Mesenchymal stem cell (in vitro differentiated cells and primary cell): ENCODE measurements at regions not wholly inside any gene's neighbourhood (a gene's known extent, or its start where the extent isn't known, plus 50 kb on each side); places are given as distances from the start of the nearest gene placed in this dataset.

Experiments
- DNase-seq: peaks from one replicate; pipeline ENCODE4 v3.0.0-alpha.2; 2013
- H2AFZ ChIP-seq: one replicate; pipeline ENCODE4 v1.6.1; 2013; ENCODE audit warnings: low read depth, mild to moderate bottlenecking, control low read depth, inconsistent platforms, low read length, moderate library complexity
- H2AK5ac ChIP-seq: 2 replicates; pipeline ENCODE4 v1.6.1; 2013; ENCODE audit warnings: low read length, moderate library complexity, mild to moderate bottlenecking, inconsistent platforms; ENCODE audit not compliant: severe bottlenecking
- H2BK120ac ChIP-seq: one replicate; pipeline ENCODE4 v1.6.1; 2013; ENCODE audit warnings: low read depth, mild to moderate bottlenecking, inconsistent platforms, low read length, moderate library complexity
- H2BK12ac ChIP-seq, 2 experiments: one replicate each; pipeline ENCODE4 v1.6.1; 2013; ENCODE audit warnings: inconsistent platforms in 2 of 2, low read length in 2 of 2, mild to moderate bottlenecking in 2 of 2, moderate library complexity in 2 of 2, control low read depth in 1 of 2
- H2BK15ac ChIP-seq: one replicate; pipeline ENCODE4 v1.6.1; 2013; ENCODE audit warnings: mild to moderate bottlenecking, low read depth, inconsistent platforms; ENCODE audit not compliant: poor library complexity, severe bottlenecking
- H2BK5ac ChIP-seq: 2 replicates; pipeline ENCODE4 v1.6.1; 2013; ENCODE audit warnings: low read depth, mild to moderate bottlenecking, low read length, control low read depth, inconsistent platforms; ENCODE audit not compliant: poor library complexity, severe bottlenecking
- H3K14ac ChIP-seq, 2 experiments: one replicate each; pipeline ENCODE4 v1.6.1; 2013; ENCODE audit warnings: inconsistent platforms in 2 of 2, low read length in 2 of 2, control low read depth in 1 of 2, mild to moderate bottlenecking in 1 of 2, moderate library complexity in 1 of 2
- H3K18ac ChIP-seq, 2 experiments: one replicate each; pipeline ENCODE4 v1.6.1; 2013; ENCODE audit warnings: inconsistent platforms in 2 of 2, low read length in 2 of 2, control low read depth in 1 of 2, low read depth in 1 of 2, mild to moderate bottlenecking in 1 of 2
- H3K23ac ChIP-seq, 2 experiments: one replicate each; pipeline ENCODE4 v1.6.1; 2013; ENCODE audit warnings: inconsistent platforms in 2 of 2, low read length in 2 of 2, mild to moderate bottlenecking in 2 of 2, moderate library complexity in 2 of 2, control low read depth in 1 of 2
- H3K27ac ChIP-seq: 2 replicates; pipeline ENCODE4 v1.5.1; 2013; ENCODE audit warnings: mild to moderate bottlenecking, moderate library complexity, low read length, control low read depth, inconsistent platforms; ENCODE audit not compliant: poor library complexity, severe bottlenecking
- H3K27me3 ChIP-seq, 2 experiments: 2 replicates each; pipeline versions ENCODE4 v1.6.1 to v1.7.0; 2013; ENCODE audit warnings: low read length in 2 of 2, mild to moderate bottlenecking in 2 of 2, moderate library complexity in 2 of 2, control low read depth in 1 of 2, inconsistent platforms in 1 of 2; ENCODE audit not compliant: control insufficient read depth in 1 of 2, insufficient read depth in 1 of 2
- H3K36me3 ChIP-seq, 2 experiments: 2 replicates each; pipeline versions ENCODE4 v1.6.1 to v1.7.0; 2013; ENCODE audit warnings: low read length in 2 of 2, control low read depth in 1 of 2, inconsistent platforms in 1 of 2, low read depth in 1 of 2, mild to moderate bottlenecking in 1 of 2; ENCODE audit not compliant: insufficient read depth in 2 of 2, control insufficient read depth in 1 of 2
- H3K4ac ChIP-seq, 2 experiments: one replicate each; pipeline ENCODE4 v1.6.1; 2013; ENCODE audit warnings: inconsistent platforms in 2 of 2, low read length in 2 of 2, mild to moderate bottlenecking in 2 of 2, moderate library complexity in 2 of 2, control low read depth in 1 of 2, low read depth in 1 of 2
- H3K4me1 ChIP-seq: 2 replicates; pipeline ENCODE4 v1.6.1; 2013; ENCODE audit warnings: low read depth, low read length, control low read depth; ENCODE audit not compliant: control insufficient read depth, insufficient read depth
- H3K4me2 ChIP-seq: 2 replicates; pipeline ENCODE4 v1.6.1; 2013; ENCODE audit warnings: low read length, mild to moderate bottlenecking, inconsistent platforms; ENCODE audit not compliant: poor library complexity, severe bottlenecking
- H3K4me3 ChIP-seq, 2 experiments: 2 replicates each; pipeline versions ENCODE4 v1.5.1 to v1.7.0; 2013; ENCODE audit warnings: low read length in 2 of 2, mild to moderate bottlenecking in 2 of 2, control low read depth in 1 of 2, low read depth in 1 of 2; ENCODE audit not compliant: insufficient read depth in 1 of 2
- H3K79me1 ChIP-seq: replicated peaks from 2 replicates; pipeline ENCODE4 v1.6.1; 2013; ENCODE audit warnings: mild to moderate bottlenecking, control low read depth, low read length, inconsistent platforms; ENCODE audit not compliant: poor library complexity, severe bottlenecking
- H3K9ac ChIP-seq: 2 replicates; pipeline ENCODE4 v1.7.0; 2013; ENCODE audit warnings: mild to moderate bottlenecking, low read length, moderate library complexity
- H3K9me3 ChIP-seq: 2 replicates; pipeline ENCODE4 v1.7.0; 2013; ENCODE audit warnings: mild to moderate bottlenecking, low read length; ENCODE audit not compliant: control insufficient read depth
- H4K8ac ChIP-seq: one replicate; pipeline ENCODE4 v1.6.1; 2013; ENCODE audit warnings: inconsistent platforms, mild to moderate bottlenecking, low read length, moderate library complexity
- H4K91ac ChIP-seq: one replicate; pipeline ENCODE4 v1.6.1; 2013; ENCODE audit warnings: mild to moderate bottlenecking, low read length, inconsistent platforms
- WGBS: methylation state at CpG from one replicate; pipeline ENCODE4 v1.1.7; 2013; ENCODE audit warnings: mixed read lengths; 5-methylcytosine and 5-hydroxymethylcytosine counted together

GRCh38 chr17:79314617-79315357 lies 240.2 kb downstream of the ENGASE start:
- no peak overlapping the region for H3K4me3 ChIP-seq
- H2BK120ac ChIP-seq: no peak overlapping the region
- H3K27ac ChIP-seq: no peak overlapping the region
- H2BK12ac ChIP-seq: no peak overlapping the region
- H3K18ac ChIP-seq: no peak overlapping the region
- no peak overlapping the region for H3K4me2 ChIP-seq
- H3K9me3 ChIP-seq: no peaks in the 10 kb centered on the region
- no peak overlapping the region for H4K8ac ChIP-seq
- H3K4me1 ChIP-seq: no peaks in the 10 kb centered on the region
- H3K36me3 ChIP-seq: no peaks in the 10 kb centered on the region
- H3K4ac ChIP-seq: no peak overlapping the region
- H2BK15ac ChIP-seq: no peak overlapping the region
- WGBS: 80% methylated on average over 13 of the region's 13 CpGs
- H3K79me1 ChIP-seq: no peaks in the 10 kb centered on the region
- no peak overlapping the region for H4K91ac ChIP-seq
- H3K23ac ChIP-seq: no peak overlapping the region
- H3K27me3 ChIP-seq: peaks cover 7 to 78% of the 10 kb centered on the region in 2 experiments
- H2AK5ac ChIP-seq: no peak overlapping the region
- no peak overlapping the region for H2AFZ ChIP-seq
- DNase-seq: no peak
- no peak overlapping the region for H3K14ac ChIP-seq
- no peak overlapping the region for H3K9ac ChIP-seq
- H2BK5ac ChIP-seq: no peak overlapping the region

DNA sequence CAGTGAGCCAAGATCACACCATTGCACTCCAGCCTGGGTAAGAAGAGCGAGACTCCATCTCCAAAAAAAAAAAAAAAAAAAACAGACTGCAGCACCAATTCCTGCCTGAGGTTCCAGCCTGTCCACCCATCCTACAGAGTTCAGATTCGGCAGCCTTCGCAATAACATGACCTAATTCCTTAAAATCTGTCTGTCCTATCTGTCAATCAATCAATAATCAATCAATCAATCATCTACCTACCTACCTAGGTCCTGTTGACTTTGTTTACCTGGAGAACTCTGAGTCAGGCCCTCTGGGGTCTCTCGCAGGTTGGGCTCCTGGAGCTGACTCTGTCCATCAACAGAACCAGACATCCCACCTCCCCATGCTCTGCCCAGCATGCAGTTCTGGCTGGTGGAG lies 236.7 kb downstream of the ENGASE start:
- Histone ChIP-seq H4K91ac (no peak overlapping the region), H3K27ac (no peak overlapping the region), H2BK12ac (no peak overlapping the region), H2AFZ (no peak overlapping the region), H2BK15ac (no peak overlapping the region), H3K14ac (no peak overlapping the region), H3K4me1 (no peaks in the 10 kb centered on the region), H3K23ac (no peak overlapping the region), H3K9ac (no peak overlapping the region), H3K4ac (no peak overlapping the region), H3K36me3 (no peaks in the 10 kb centered on the region), H2BK5ac (no peak overlapping the region), H3K79me1 (no peaks in the 10 kb centered on the region), H3K27me3 (peaks cover 4 to 81% of the 10 kb centered on the region in 2 experiments), H3K4me3 (no peak overlapping the region), H2BK120ac (no peak overlapping the region), H3K9me3 (no peaks in the 10 kb centered on the region), H3K18ac (no peak overlapping the region), H3K4me2 (no peak overlapping the region), H2AK5ac (no peak overlapping the region), H4K8ac (no peak overlapping the region)
- WGBS: 74% methylated on average over 4 of the region's 4 CpGs
- DNase-seq: no peak

GRCh38 chr17:79306424-79307318 lies 232.0 kb downstream of the ENGASE start:
- Histone ChIP-seq H3K14ac (no peak overlapping the region), H2AK5ac (no peak overlapping the region), H4K8ac (no peak overlapping the region), H3K23ac (no peak overlapping the region), H3K4me1 (no peaks in the 10 kb centered on the region), H3K4me3 (no peak overlapping the region), H2BK15ac (no peak overlapping the region), H2BK12ac (no peak overlapping the region), H2BK120ac (no peak overlapping the region), H2AFZ (no peak overlapping the region), H2BK5ac (no peak overlapping the region), H3K18ac (no peak overlapping the region), H3K27ac (no peak overlapping the region), H3K9me3 (no peaks in the 10 kb centered on the region), H3K4me2 (no peak overlapping the region), H4K91ac (no peak overlapping the region), H3K27me3 (peaks cover 0 to 75% of the 10 kb centered on the region in 2 experiments), H3K4ac (no peak overlapping the region), H3K9ac (no peak overlapping the region), H3K36me3 (no peaks in the 10 kb centered on the region), H3K79me1 (no peaks in the 10 kb centered on the region)
- WGBS: 83% methylated on average over 22 of the region's 26 CpGs
- DNase-seq: no peak

DNA sequence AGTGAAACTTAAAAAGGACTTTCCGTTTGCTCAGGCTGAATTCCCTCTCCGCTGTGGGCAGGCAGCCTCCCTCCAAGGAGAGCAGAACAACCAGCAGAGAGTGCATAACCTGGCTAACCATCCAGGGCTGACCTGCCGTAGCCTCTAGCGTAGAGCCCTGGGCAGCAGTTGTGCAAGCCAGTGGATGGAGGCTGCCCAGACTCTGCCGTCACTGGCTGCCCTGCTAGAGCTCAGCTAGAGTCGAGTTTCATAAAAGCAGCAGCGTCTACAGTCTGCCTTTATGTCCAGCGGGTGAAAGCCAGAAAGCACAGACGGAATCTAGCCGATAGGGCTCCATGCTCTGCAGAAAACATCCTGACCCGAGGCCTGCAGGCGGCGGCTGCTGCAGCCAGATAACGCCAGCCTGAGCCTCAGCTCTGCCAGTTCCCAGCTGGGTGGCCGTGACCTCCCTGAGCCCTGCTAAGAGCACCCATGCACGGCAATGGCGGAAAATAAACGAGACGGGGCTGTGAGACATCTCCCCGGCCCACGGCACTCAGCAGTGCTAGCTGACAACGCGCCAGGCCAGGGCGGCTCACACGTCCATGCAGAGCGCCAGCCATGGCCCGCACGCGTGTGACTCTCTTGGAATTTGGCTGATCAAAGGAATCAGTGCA lies 231.3 kb downstream of the ENGASE start:
- Histone ChIP-seq H3K9ac (no peak overlapping the region), H3K36me3 (no peaks in the 10 kb centered on the region), H3K79me1 (no peaks in the 10 kb centered on the region), H3K4me3 (no peak overlapping the region), H3K4ac (no peak overlapping the region), H3K23ac (no peak overlapping the region), H3K4me2 (no peak overlapping the region), H3K27ac (no peak overlapping the region), H3K27me3 (peaks cover 0 to 78% of the 10 kb centered on the region in 2 experiments), H4K8ac (no peak overlapping the region), H2BK12ac (no peak overlapping the region), H2BK5ac (no peak overlapping the region), H3K14ac (no peak overlapping the region), H3K9me3 (no peaks in the 10 kb centered on the region), H3K4me1 (no peaks in the 10 kb centered on the region), H3K18ac (no peak overlapping the region), H2BK120ac (no peak overlapping the region), H2BK15ac (no peak overlapping the region), H4K91ac (no peak overlapping the region), H2AK5ac (no peak overlapping the region), H2AFZ (no peak overlapping the region)
- 85% methylated on average over 29 of the region's 29 CpGs for WGBS
- DNase-seq: no peak
